ENCODE measurements at regions not wholly inside any gene's neighbourhood (a gene's known extent, or its start where the extent isn't known, plus 50 kb on each side); places are given as distances from the start of the nearest gene placed in this dataset.

GRCh38 chr1:95451054-95451453 is 217.0 kb downstream of the RWDD3 start:
- TF ChIP-seq HDAC3 (IDR thresholded peaks at IDR 0.05; ENCODE audit: borderline replicate concordance, partially characterized antibody): no peak
- TF ChIP-seq CTCF (IDR thresholded peaks at IDR 0.05 in 2 of 3, conservative IDR thresholded peaks at IDR 0.05 in 1 of 3; ENCODE audit: insufficient read depth in 2 of 3, low read depth in 1 of 3, low read length in 3 of 3): peak in 1 of 3 experiments; percentile 25; a peak in 1 of 6 replicates
- TF ChIP-seq BMI1 (IDR thresholded peaks at IDR 0.05; ENCODE audit: low read length): no peak
- TF ChIP-seq NFIC (IDR thresholded peaks at IDR 0.05): no peak
- no peak for TF ChIP-seq POLR2AphosphoS5 (IDR thresholded peaks at IDR 0.05; ENCODE audit: control insufficient read depth, insufficient read depth, low read depth, low read length)
